Small intestine (tissue), 7 donors: ENCODE measurements at regions not wholly inside any gene's neighbourhood (a gene's known extent, or its start where the extent isn't known, plus 50 kb on each side); places are given as distances from the start of the nearest gene placed in this dataset.

ENCODE experiments used
- DNase-seq, 2 donors: peaks; one replicate each; pipeline versions ENCODE4 v3.0.0 to v3.0.0-alpha.2; 2013
- FAIRE-seq: peaks from 2 replicates; lab custom pipeline; 2012; peaks lifted over from hg19 to GRCh38; lab: Jason Lieb, UNC
- H3K27ac ChIP-seq, 3 donors: one replicate each; pipeline ENCODE4 v1.5.1; 2013; ENCODE audit warnings: low read length in 2 of 3, mild to moderate bottlenecking in 2 of 3, control low read depth in 1 of 3, inconsistent platforms in 1 of 3, low read depth in 1 of 3, moderate library complexity in 1 of 3
- H3K27me3 ChIP-seq, 3 donors: one replicate each; pipeline ENCODE4 v1.6.1; 2013; ENCODE audit warnings: low read length in 3 of 3, inconsistent platforms in 1 of 3; ENCODE audit not compliant: control insufficient read depth in 3 of 3, insufficient read depth in 3 of 3
- H3K36me3 ChIP-seq, 3 donors: one replicate each; pipeline ENCODE4 v1.6.1; 2013; ENCODE audit warnings: low read length in 3 of 3, inconsistent platforms in 1 of 3, low read depth in 1 of 3, mild to moderate bottlenecking in 1 of 3, moderate library complexity in 1 of 3; ENCODE audit not compliant: control insufficient read depth in 3 of 3, insufficient read depth in 2 of 3
- H3K4me1 ChIP-seq, 3 donors: one replicate each; pipeline ENCODE4 v1.6.1; 2013; ENCODE audit warnings: low read length in 2 of 3, inconsistent platforms in 1 of 3, low read depth in 1 of 3, mild to moderate bottlenecking in 1 of 3, moderate library complexity in 1 of 3; ENCODE audit not compliant: control insufficient read depth in 3 of 3, insufficient read depth in 2 of 3
- H3K4me3 ChIP-seq, 3 donors: one replicate each; pipeline ENCODE4 v1.5.1; 2013; ENCODE audit warnings: low read length in 3 of 3, control low read depth in 1 of 3, inconsistent platforms in 1 of 3, low read depth in 1 of 3, mild to moderate bottlenecking in 1 of 3, moderate library complexity in 1 of 3
- H3K9me3 ChIP-seq, 2 donors: one replicate each; pipeline ENCODE4 v1.6.1; 2013; ENCODE audit warnings: low read depth in 1 of 2, low read length in 1 of 2; ENCODE audit not compliant: control insufficient read depth in 2 of 2, insufficient read depth in 1 of 2
- WGBS, 3 donors: extraction: QIAGEN DNeasy Blood & Tissue Kit; methylation state at CpG; one replicate each; pipeline ENCODE4 v1.1.7; 2013; 5-methylcytosine and 5-hydroxymethylcytosine counted together
- donor health status: healthy with polysubstance abuse.
- donor health status: control.
- donor health status: control.
- donor health status: Bipolar disorder and iron deficiency.
- donor health status: healthy.

GRCh38 chr4:111022758-111023157 is 399.9 kb upstream of the PITX2 start:
- Histone ChIP-seq H3K4me3 (no peak overlapping the region), H3K4me1 (no peaks in the 10 kb centered on the region), H3K27me3 (no peaks in the 10 kb centered on the region), H3K36me3 (no peaks in the 10 kb centered on the region), H3K9me3 (no peaks in the 10 kb centered on the region), H3K27ac (no peak overlapping the region)
- 87 to 89% (median 87%) methylated on average over 1 of the region's 1 CpG for WGBS, 3 donors
- FAIRE-seq (no peak), DNase-seq (no peak)

GRCh38 chr4:111027526-111027925 is 404.6 kb upstream of the PITX2 start:
- H3K4me1 ChIP-seq, result no peaks in the 10 kb centered on the region
- no peak for DNase-seq
- no peak overlapping the region for H3K4me3 ChIP-seq
- WGBS, 3 donors, result 54 to 71% (median 56%) methylated on average over 1 of the region's 1 CpG
- no peak for FAIRE-seq
- no peaks in the 10 kb centered on the region for H3K36me3 ChIP-seq
- H3K9me3 ChIP-seq, result no peaks in the 10 kb centered on the region
- H3K27me3 ChIP-seq, result no peaks in the 10 kb centered on the region
- no peak overlapping the region for H3K27ac ChIP-seq

- Histone ChIP-seq H3K4me1 (no peaks in the 10 kb centered on the region), H3K36me3 (no peaks in the 10 kb centered on the region), H3K27me3 (no peaks in the 10 kb centered on the region), H3K4me3 (no peak overlapping the region), H3K9me3 (no peaks in the 10 kb centered on the region), H3K27ac (no peak overlapping the region)
- FAIRE-seq (no peak), DNase-seq (no peak)
- WGBS, 3 donors, result 55 to 68% (median 63%) methylated on average over 1 of the region's 1 CpG
These were observed 405.9 kb upstream of the PITX2 start for GRCh38 chr4:111028795-111029194.

- 27 to 61% (median 32%) methylated on average over 1 of the region's 1 CpG for WGBS, 3 donors
- H3K4me1 ChIP-seq, result no peaks in the 10 kb centered on the region
- H3K4me3 ChIP-seq, result no peak overlapping the region
- no peak overlapping the region for H3K27ac ChIP-seq
- DNase-seq (no peak), FAIRE-seq (no peak)
- H3K27me3 ChIP-seq, result no peaks in the 10 kb centered on the region
- no peaks in the 10 kb centered on the region for H3K36me3 ChIP-seq
- H3K9me3 ChIP-seq, result no peaks in the 10 kb centered on the region
These were observed 408.2 kb upstream of the PITX2 start for GRCh38 chr4:111031001-111031579.

GRCh38 chr4:111031596-111031995 is 408.7 kb upstream of the PITX2 start:
- Histone ChIP-seq H3K27me3 (no peaks in the 10 kb centered on the region), H3K4me1 (no peaks in the 10 kb centered on the region), H3K4me3 (no peak overlapping the region), H3K27ac (no peak overlapping the region), H3K9me3 (no peaks in the 10 kb centered on the region), H3K36me3 (no peaks in the 10 kb centered on the region)
- FAIRE-seq, result no peak
- DNase-seq, result no peak
- 85 to 88% (median 86%) methylated on average over 3 of the region's 3 CpGs for WGBS, 3 donors

- no peak overlapping the region for H3K27ac ChIP-seq
- H3K36me3 ChIP-seq, result no peaks in the 10 kb centered on the region
- H3K9me3 ChIP-seq, result no peaks in the 10 kb centered on the region
- H3K4me1 ChIP-seq, result no peaks in the 10 kb centered on the region
- no peak for FAIRE-seq
- WGBS, 3 donors, result 36 to 54% (median 37%) methylated on average over 7 of the region's 7 CpGs
- no peaks in the 10 kb centered on the region for H3K27me3 ChIP-seq
- H3K4me3 ChIP-seq, result no peak overlapping the region
- DNase-seq, result no peak
These were observed 414.9 kb upstream of the PITX2 start for GRCh38 chr4:111037591-111038360.

GRCh38 chr4:111040904-111041303 is 418.0 kb upstream of the PITX2 start:
- no peak for FAIRE-seq

GRCh38 chr4:111043286-111043685 is 420.4 kb upstream of the PITX2 start:
- Histone ChIP-seq H3K36me3 (no peaks in the 10 kb centered on the region), H3K4me3 (no peak overlapping the region), H3K4me1 (peaks cover 0 to 3% (median 0%) of the 10 kb centered on the region in 3 donors), H3K9me3 (peaks cover 0 to 2% of the 10 kb centered on the region in 2 donors), H3K27ac (no peak overlapping the region), H3K27me3 (no peaks in the 10 kb centered on the region)
- no peak for DNase-seq
- no peak for FAIRE-seq
- WGBS, 3 donors, result 70 to 80% (median 70%) methylated on average over 5 of the region's 5 CpGs

More at GRCh38 chr4:111040904-111041303, 418.0 kb upstream of the PITX2 start:
- H3K27ac ChIP-seq, result no peak overlapping the region
- H3K9me3 ChIP-seq, result no peaks in the 10 kb centered on the region
- no peaks in the 10 kb centered on the region for H3K4me1 ChIP-seq
- H3K27me3 ChIP-seq, result no peaks in the 10 kb centered on the region
- no peak overlapping the region for H3K4me3 ChIP-seq
- DNase-seq, result no peak
- H3K36me3 ChIP-seq, result no peaks in the 10 kb centered on the region
